ENCODE measurements at regions not wholly inside any gene's neighbourhood (a gene's known extent, or its start where the extent isn't known, plus 50 kb on each side); places are given as distances from the start of the nearest gene placed in this dataset.

DNA sequence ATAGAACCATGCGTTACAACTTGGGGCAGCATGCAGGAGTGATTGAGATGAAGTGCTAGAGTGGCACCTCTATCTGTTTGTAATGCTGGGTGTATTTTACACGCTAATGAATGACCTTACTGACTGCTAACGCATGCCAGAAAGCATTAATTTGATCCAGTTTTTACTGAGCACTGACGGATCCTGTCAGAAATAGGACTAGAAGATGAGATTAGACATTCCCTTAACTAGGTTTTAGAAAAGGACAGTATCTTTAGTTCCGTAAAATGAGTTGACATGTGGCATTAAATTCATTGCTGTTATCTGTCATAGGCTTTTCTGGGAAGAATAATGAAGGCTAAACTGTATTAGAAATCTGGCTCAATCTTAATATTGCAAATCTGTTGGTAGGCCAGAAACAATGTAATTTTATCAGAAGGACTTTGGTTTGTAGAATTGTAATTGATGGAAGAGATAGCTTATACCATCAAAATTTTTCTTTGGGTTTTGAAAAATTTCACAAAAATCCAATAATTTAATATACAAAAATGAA lies 140.4 kb upstream of the WDFY3 start:
- TF ChIP-seq CTCF (IDR thresholded peaks at IDR 0.05; ENCODE audit: low read length) (no peak), EZH2 (IDR thresholded peaks at IDR 0.05; ENCODE audit: borderline replicate concordance, low read length) (no peak)
